DOHH2 (cell line): ENCODE measurements at regions not wholly inside any gene's neighbourhood (a gene's known extent, or its start where the extent isn't known, plus 50 kb on each side); places are given as distances from the start of the nearest gene placed in this dataset.

Source experiments
- CTCF ChIP-seq: fragments of 200-600 bp; sonication (generic); IDR thresholded peaks from one replicate; pipeline ENCODE4 v1.5.1; 2014; ENCODE audit warnings: antibody characterized with exemption, mild to moderate bottlenecking, low read depth, low read length; ENCODE audit not compliant: poor library complexity, severe bottlenecking
- EZH2phosphoT487 ChIP-seq: fragments of 200-600 bp; sonication (generic); IDR thresholded peaks from 2 replicates; pipeline ENCODE4 v1.6.1; 2017; ENCODE audit warnings: borderline replicate concordance, mild to moderate bottlenecking, antibody characterized with exemption, low read length, moderate library complexity, mixed read lengths

- TF ChIP-seq CTCF, result no peak
- TF ChIP-seq EZH2phosphoT487, result no peak
Measured at GRCh38 chr11:105332171-105332570, 192.6 kb upstream of the CARD18 start.
